Loucy (cell line): ENCODE measurements at regions not wholly inside any gene's neighbourhood (a gene's known extent, or its start where the extent isn't known, plus 50 kb on each side); places are given as distances from the start of the nearest gene placed in this dataset.

ENCODE experiments used
- H2AFZ ChIP-seq: fragments of 200-600 bp; sonication (generic); 2 replicates; pipeline ENCODE4 v1.6.0; 2016; ENCODE audit warnings: antibody characterized with exemption, mild to moderate bottlenecking, low read length, moderate library complexity
- H3F3A ChIP-seq: fragments of 200-600 bp; 2 replicates; pipeline ENCODE4 v1.6.0; 2016; ENCODE audit warnings: antibody characterized with exemption, low read depth, mild to moderate bottlenecking
- H3K27me3 ChIP-seq: fragments of 200-600 bp; sonication (generic); 2 replicates; pipeline ENCODE4 v1.6.1; 2014; ENCODE audit warnings: low read length, mild to moderate bottlenecking; ENCODE audit not compliant: insufficient read depth, poor library complexity, severe bottlenecking
- H3K36me3 ChIP-seq: fragments of 200-600 bp; sonication (generic); 2 replicates; pipeline ENCODE4 v1.6.1; 2016; ENCODE audit warnings: low read length; ENCODE audit not compliant: insufficient read depth
- H3K4me1 ChIP-seq: fragments of 200-600 bp; sonication (generic); 2 replicates; pipeline ENCODE4 v1.5.1; 2014; ENCODE audit warnings: low read length, mild to moderate bottlenecking; ENCODE audit not compliant: insufficient read depth, poor library complexity, severe bottlenecking
- H3K4me2 ChIP-seq: fragments of 200-600 bp; sonication (generic); 2 replicates; pipeline ENCODE4 v1.6.0; 2014; ENCODE audit warnings: antibody characterized with exemption, low read length, low read depth, mild to moderate bottlenecking; ENCODE audit not compliant: poor library complexity, severe bottlenecking
- H3K4me3 ChIP-seq: fragments of 200-600 bp; sonication (generic); 2 replicates; pipeline ENCODE4 v1.5.1; 2014; ENCODE audit warnings: low read length, mild to moderate bottlenecking, mixed read lengths; ENCODE audit not compliant: poor library complexity, severe bottlenecking
- H3K79me2 ChIP-seq: fragments of 200-600 bp; sonication (generic); 2 replicates; pipeline ENCODE4 v1.6.1; 2014; ENCODE audit warnings: low read length; ENCODE audit not compliant: insufficient read depth
- H3K9ac ChIP-seq: fragments of 200-600 bp; sonication (generic); 2 replicates; pipeline ENCODE4 v1.6.0; 2014; ENCODE audit warnings: mild to moderate bottlenecking, low read depth, low read length, moderate library complexity; ENCODE audit not compliant: poor library complexity, severe bottlenecking
- H3K9me2 ChIP-seq: fragments of 200-600 bp; sonication (generic); replicated peaks from 2 replicates; pipeline ENCODE4 v1.6.1; 2016; ENCODE audit warnings: low read depth, low read length, mixed read lengths
- H3K9me3 ChIP-seq: fragments of 200-600 bp; sonication (generic); 2 replicates; pipeline ENCODE4 v1.6.1; 2014; ENCODE audit warnings: mild to moderate bottlenecking, antibody characterized with exemption, low read length, low read depth; ENCODE audit not compliant: insufficient read depth
- H4K20me1 ChIP-seq: fragments of 200-600 bp; sonication (generic); 2 replicates; pipeline ENCODE4 v1.6.0; 2014; ENCODE audit warnings: antibody characterized with exemption, low read length, mild to moderate bottlenecking; ENCODE audit not compliant: insufficient read depth, poor library complexity, severe bottlenecking
- EZH2phosphoT487 ChIP-seq: fragments of 200-600 bp; IDR thresholded peaks from 2 replicates; pipeline ENCODE4 v1.6.1; 2018; ENCODE audit warnings: antibody characterized with exemption, mild to moderate bottlenecking, moderate library complexity, borderline replicate concordance
- TF ChIP-seq, protein P1 (sequence below): fragments of 200-600 bp; sonication (generic); conservative IDR thresholded peaks from 2 replicates; pipeline ENCODE4 v1.5.1; 2014; ENCODE audit warnings: mild to moderate bottlenecking, antibody characterized with exemption, low read length

DNA sequence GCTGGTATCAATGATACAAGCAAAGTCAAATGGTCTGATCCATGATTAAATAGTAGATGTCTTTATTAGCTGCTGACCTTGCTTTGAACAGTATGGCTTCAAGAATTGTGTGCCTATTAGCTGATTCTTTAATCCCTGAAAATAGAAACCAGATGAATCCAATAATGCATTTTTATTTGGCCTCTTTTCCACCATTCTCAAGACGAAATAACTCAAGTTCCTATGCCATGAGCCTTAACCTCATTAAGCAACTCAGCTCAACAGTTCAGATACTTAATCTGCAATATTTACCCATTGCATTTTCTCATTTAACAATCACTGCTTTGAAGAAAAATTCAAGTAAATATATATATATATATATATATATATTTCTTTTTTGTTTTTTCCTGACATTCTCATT, 588.6 kb upstream of the MEF2C start:
- no peak overlapping the region for H2AFZ ChIP-seq
- TF ChIP-seq, protein P1, sequence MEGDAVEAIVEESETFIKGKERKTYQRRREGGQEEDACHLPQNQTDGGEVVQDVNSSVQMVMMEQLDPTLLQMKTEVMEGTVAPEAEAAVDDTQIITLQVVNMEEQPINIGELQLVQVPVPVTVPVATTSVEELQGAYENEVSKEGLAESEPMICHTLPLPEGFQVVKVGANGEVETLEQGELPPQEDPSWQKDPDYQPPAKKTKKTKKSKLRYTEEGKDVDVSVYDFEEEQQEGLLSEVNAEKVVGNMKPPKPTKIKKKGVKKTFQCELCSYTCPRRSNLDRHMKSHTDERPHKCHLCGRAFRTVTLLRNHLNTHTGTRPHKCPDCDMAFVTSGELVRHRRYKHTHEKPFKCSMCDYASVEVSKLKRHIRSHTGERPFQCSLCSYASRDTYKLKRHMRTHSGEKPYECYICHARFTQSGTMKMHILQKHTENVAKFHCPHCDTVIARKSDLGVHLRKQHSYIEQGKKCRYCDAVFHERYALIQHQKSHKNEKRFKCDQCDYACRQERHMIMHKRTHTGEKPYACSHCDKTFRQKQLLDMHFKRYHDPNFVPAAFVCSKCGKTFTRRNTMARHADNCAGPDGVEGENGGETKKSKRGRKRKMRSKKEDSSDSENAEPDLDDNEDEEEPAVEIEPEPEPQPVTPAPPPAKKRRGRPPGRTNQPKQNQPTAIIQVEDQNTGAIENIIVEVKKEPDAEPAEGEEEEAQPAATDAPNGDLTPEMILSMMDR, result no peak
- no peak for TF ChIP-seq EZH2phosphoT487
- H3K4me2 ChIP-seq, result no peak overlapping the region
- no peaks in the 10 kb centered on the region for H3K9me2 ChIP-seq
- no peaks in the 10 kb centered on the region for H3K79me2 ChIP-seq
- no peaks in the 10 kb centered on the region for H3K27me3 ChIP-seq
- no peaks in the 10 kb centered on the region for H3K36me3 ChIP-seq
- no peaks in the 10 kb centered on the region for H3F3A ChIP-seq
- no peak overlapping the region for H3K4me3 ChIP-seq
- H4K20me1 ChIP-seq, result no peaks in the 10 kb centered on the region
- H3K9ac ChIP-seq, result no peak overlapping the region
- H3K9me3 ChIP-seq, result no peaks in the 10 kb centered on the region
- no peaks in the 10 kb centered on the region for H3K4me1 ChIP-seq

DNA sequence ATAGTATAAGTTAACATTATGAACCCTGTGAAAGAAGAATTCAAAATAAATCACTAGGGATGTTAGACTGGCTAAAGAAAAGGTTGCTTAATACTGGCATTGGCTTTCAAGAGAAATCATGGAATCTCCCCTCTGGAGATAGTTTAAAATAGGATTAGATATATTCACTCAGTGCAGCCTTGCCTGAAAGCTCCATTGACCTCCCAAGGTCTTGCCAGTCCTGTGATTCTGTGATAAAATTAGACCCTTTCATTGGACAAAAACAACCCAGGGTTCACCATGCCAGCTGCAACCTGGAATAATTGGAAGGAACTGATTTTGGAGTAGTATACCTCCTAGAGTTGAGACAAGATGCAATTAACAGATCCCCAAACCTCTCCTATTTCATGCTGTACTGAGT, 588.1 kb upstream of the MEF2C start:
- Histone ChIP-seq H3K27me3 (no peaks in the 10 kb centered on the region), H3K9ac (no peak overlapping the region), H3F3A (no peaks in the 10 kb centered on the region), H4K20me1 (no peaks in the 10 kb centered on the region), H3K4me1 (no peaks in the 10 kb centered on the region), H3K36me3 (no peaks in the 10 kb centered on the region), H3K4me3 (no peak overlapping the region), H3K9me3 (no peaks in the 10 kb centered on the region), H3K9me2 (no peaks in the 10 kb centered on the region), H3K4me2 (no peak overlapping the region), H3K79me2 (no peaks in the 10 kb centered on the region), H2AFZ (no peak overlapping the region)
- TF ChIP-seq EZH2phosphoT487, result no peak

DNA sequence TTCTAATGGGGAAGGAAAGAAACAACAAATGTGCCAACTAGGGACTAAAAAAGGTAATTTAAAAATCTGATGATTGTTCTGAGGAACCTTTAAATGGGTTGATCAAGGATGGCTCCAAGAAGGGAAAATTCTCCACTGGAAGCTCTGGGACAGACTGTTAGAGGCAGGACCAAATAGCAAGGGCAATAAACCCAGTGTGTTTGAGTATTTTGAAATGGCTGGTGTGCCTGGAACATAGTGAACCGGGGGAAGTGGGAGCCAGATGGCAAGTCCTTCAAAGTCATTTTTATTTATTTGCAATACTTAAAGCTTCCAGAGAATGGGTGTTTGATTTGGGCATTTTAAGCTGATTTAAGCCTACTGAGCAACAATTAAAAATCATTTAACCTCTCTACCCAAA, 587.7 kb upstream of the MEF2C start:
- no peaks in the 10 kb centered on the region for H3K4me1 ChIP-seq
- H3K27me3 ChIP-seq, result no peaks in the 10 kb centered on the region
- no peak overlapping the region for H3K9ac ChIP-seq
- no peaks in the 10 kb centered on the region for H3K36me3 ChIP-seq
- no peaks in the 10 kb centered on the region for H4K20me1 ChIP-seq
- H3K4me2 ChIP-seq, result no peak overlapping the region
- no peaks in the 10 kb centered on the region for H3F3A ChIP-seq
- TF ChIP-seq EZH2phosphoT487, result no peak
- TF ChIP-seq, protein P1, result no peak
- no peak overlapping the region for H3K4me3 ChIP-seq
- H2AFZ ChIP-seq, result no peak overlapping the region
- H3K9me3 ChIP-seq, result no peaks in the 10 kb centered on the region
- no peaks in the 10 kb centered on the region for H3K9me2 ChIP-seq
- H3K79me2 ChIP-seq, result no peaks in the 10 kb centered on the region

DNA sequence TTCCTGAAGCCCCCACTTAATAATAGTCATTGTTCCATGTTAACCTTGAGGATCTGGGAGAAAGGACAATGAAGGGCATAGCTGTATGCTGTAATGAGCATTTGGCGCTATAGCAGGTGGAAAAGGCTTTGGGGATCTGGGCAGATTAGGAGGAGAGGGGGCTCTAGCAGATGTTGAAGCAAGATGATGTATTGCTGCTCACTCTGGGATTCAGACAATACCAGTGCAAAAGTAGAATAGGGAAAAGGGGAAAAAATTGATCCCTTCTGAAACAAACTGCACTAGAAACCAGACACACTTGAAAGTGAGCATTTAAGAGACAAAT, 575.3 kb upstream of the MEF2C start:
- Histone ChIP-seq H3K9me3 (no peaks in the 10 kb centered on the region), H3K4me3 (no peak overlapping the region), H4K20me1 (no peaks in the 10 kb centered on the region), H2AFZ (no peak overlapping the region), H3F3A (no peaks in the 10 kb centered on the region), H3K4me1 (peaks cover 18% of the 10 kb centered on the region), H3K9ac (no peak overlapping the region), H3K4me2 (no peak overlapping the region), H3K36me3 (no peaks in the 10 kb centered on the region), H3K9me2 (no peaks in the 10 kb centered on the region), H3K79me2 (no peaks in the 10 kb centered on the region), H3K27me3 (no peaks in the 10 kb centered on the region)
- TF ChIP-seq, protein P1, result no peak
- TF ChIP-seq EZH2phosphoT487, result no peak
